ENCODE measurements at regions not wholly inside any gene's neighbourhood (a gene's known extent, or its start where the extent isn't known, plus 50 kb on each side); places are given as distances from the start of the nearest gene placed in this dataset.

DNA sequence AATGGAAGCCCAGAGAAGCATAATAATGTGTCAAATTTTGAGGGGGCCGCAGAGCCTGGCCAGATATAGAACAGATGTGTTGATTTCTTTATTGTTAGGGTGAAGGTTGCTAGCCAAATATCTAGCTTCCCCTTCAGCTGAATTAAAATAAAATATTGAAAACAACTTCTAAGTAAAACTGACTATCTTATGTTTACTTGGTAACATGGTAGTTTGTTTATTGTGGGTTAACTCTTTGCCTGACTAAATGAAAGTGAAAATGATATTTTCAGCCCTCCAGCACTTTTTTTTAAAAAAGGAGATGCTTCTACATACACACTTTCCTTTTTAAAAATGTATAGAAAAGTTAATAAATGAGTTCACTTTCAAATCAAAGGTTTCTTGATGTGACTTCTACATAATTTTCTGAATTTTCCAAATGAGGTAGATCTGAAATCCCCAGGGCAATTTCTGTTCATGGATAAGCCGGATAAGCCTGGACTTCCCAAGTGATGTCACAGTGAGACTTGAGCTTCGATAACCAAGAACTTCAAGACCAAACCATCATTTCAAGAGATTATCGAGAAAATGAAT is 172.1 kb upstream of the OLIG3 start:
- ChIA-PET POLR2A (ENCODE audit: low non-redundant PET) (no interaction called here), CTCF (interaction anchor here (0.6 kb wide), 1 partner anchor 330 kb away, joined by 4 read pairs; no protein-coding TSS in a partner anchor)
- TF ChIP-seq, protein P1, sequence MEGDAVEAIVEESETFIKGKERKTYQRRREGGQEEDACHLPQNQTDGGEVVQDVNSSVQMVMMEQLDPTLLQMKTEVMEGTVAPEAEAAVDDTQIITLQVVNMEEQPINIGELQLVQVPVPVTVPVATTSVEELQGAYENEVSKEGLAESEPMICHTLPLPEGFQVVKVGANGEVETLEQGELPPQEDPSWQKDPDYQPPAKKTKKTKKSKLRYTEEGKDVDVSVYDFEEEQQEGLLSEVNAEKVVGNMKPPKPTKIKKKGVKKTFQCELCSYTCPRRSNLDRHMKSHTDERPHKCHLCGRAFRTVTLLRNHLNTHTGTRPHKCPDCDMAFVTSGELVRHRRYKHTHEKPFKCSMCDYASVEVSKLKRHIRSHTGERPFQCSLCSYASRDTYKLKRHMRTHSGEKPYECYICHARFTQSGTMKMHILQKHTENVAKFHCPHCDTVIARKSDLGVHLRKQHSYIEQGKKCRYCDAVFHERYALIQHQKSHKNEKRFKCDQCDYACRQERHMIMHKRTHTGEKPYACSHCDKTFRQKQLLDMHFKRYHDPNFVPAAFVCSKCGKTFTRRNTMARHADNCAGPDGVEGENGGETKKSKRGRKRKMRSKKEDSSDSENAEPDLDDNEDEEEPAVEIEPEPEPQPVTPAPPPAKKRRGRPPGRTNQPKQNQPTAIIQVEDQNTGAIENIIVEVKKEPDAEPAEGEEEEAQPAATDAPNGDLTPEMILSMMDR (conservative IDR thresholded peaks at IDR 0.05; ENCODE audit: low read depth): no peak
- no peak overlapping the region for H3K27ac ChIP-seq
- no peak for DNase-seq (ENCODE audit: low spot score)

DNA sequence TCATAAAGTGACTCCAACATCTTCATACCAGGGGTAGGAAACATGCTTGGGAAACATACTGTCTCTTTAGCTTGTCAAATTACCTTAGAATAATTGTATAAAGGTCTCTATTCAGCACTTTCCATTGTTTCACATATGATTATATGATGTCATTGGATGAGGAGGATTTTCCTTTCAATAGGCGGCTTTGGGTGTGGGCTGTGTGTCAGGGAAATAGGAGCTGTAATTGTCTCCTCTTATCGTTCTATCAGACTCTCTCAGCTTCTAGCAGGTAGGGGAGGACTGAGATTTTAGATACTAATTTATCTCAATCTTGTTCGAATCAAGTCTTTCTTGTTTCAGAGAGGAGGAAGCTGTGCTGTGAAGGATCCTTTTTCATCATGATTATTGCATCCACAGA is 179.4 kb upstream of the OLIG3 start:
- POLR2A ChIA-PET (ENCODE audit: low non-redundant PET): no interaction called here
- H3K27ac ChIP-seq: no peak overlapping the region
- DNase-seq (ENCODE audit: low spot score): no peak
- CTCF ChIA-PET: interaction anchor here (0.6 kb wide), 1 partner anchor 16 kb away, joined by 3 read pairs; no protein-coding TSS in a partner anchor
- TF ChIP-seq, protein P1 (conservative IDR thresholded peaks at IDR 0.05; ENCODE audit: low read depth): no peak

DNA sequence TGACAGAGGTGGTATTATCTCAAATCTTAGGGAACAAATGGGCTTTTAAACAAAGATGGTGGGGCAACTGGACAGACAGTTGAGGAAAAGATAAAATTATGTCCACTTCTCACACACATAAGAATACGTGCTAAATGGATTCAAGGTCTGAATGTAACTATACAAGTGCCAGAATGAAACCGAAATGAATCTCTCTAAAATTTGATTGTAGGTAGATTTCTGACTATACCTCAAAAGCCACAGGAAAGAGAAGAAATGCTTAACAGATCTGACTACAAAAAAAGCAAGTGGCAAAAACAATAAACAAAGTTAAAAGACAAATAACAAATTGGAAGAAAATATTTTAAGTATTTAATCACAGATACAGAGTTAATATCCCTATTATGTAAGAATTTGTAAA is 182.7 kb upstream of the OLIG3 start:
- no peak overlapping the region for H3K27ac ChIP-seq
- POLR2A ChIA-PET (ENCODE audit: low non-redundant PET): no interaction called here
- CTCF ChIA-PET: interaction anchor here (0.6 kb wide), 1 partner anchor 933 kb away, joined by 3 read pairs; no protein-coding TSS in a partner anchor
- DNase-seq (ENCODE audit: low spot score): no peak
- TF ChIP-seq, protein P1 (conservative IDR thresholded peaks at IDR 0.05; ENCODE audit: low read depth): no peak

DNA sequence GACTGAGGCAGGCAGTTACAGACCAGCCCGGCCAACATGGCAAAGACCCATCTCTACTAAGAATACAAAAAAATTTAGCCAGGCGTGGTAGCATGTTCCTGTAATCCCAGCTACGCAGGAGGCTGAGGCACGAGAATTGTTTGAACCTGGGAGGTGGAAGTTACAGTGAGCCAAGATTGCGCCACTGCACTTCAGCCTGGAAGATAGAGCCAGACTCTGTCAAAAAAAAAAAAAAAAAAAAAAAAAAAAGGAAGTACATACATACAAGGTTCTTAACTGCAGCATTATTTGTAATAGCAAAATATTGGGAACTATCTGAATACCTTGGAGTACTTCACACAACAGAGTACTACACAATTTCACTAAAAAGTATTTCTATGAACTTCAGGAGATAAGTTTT is 183.5 kb upstream of the OLIG3 start:
- no peak for DNase-seq (ENCODE audit: low spot score)
- TF ChIP-seq, protein P1 (conservative IDR thresholded peaks at IDR 0.05; ENCODE audit: low read depth): no peak
- H3K27ac ChIP-seq: no peak overlapping the region
- ChIA-PET CTCF (no interaction called here), POLR2A (ENCODE audit: low non-redundant PET) (no interaction called here)

DNA sequence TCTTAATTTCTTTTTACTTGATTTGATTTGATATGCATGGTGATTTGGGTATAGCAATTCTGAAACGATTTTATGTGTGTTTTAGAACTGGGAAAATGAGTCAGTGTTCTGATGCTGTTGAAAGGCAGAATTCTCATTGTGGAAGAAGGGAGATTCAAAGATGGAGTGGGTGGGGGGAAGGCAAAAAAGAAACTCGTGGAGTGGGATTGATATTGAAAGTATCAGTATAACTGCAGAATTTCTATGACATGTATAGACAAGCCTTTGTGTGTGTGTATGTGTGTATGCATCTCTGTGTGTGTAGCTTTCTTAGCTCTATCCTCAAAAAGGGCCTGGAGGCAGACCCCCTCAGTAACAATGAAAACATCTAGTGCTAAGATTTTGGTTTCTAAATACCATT is 184.3 kb upstream of the OLIG3 start:
- TF ChIP-seq, protein P1 (conservative IDR thresholded peaks at IDR 0.05; ENCODE audit: low read depth): no peak
- H3K27ac ChIP-seq: no peak overlapping the region
- no peak for DNase-seq (ENCODE audit: low spot score)
- ChIA-PET POLR2A (ENCODE audit: low non-redundant PET) (no interaction called here), CTCF (no interaction called here)

DNA sequence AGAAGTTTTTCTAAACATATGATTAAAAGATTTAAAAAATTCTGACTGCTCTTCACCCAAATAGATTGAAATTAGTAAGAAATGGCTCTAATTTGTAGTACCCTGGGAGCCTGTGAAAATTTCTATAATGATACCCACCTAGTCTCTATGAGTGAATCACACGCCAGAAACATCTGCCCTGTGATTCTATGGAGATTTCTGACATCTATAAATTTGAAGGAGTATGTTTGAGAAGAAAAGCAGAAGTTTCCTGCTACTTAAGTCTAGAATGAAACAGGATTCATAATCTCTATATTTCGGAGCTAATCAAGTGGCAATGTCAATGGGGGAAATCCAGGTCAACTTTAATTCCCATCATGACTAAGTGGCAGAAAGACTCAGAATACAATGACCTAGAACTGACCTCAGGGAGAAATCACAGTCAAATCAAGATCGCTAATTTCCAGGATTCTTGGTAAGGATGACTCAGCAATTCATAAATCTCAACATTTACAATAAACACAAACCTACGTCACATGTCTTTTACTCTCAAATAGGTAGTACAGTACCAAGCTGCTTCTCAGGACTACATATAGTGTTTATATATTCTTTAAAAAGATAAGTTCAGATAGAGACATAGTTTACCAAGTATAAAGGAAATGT is 186.2 kb upstream of the TNFAIP3 start:
- ChIA-PET CTCF (interaction anchor here (0.7 kb wide), 1 partner anchor 882 kb away, joined by 3 read pairs; no protein-coding TSS in a partner anchor), POLR2A (ENCODE audit: low non-redundant PET) (no interaction called here)
- H3K27ac ChIP-seq: no peak overlapping the region
- TF ChIP-seq, protein P1 (conservative IDR thresholded peaks at IDR 0.05; ENCODE audit: low read depth): no peak
- DNase-seq (ENCODE audit: low spot score): no peak

All from RWPE1 (cell line).